AG04450 (cell line): ENCODE measurements at regions not wholly inside any gene's neighbourhood (a gene's known extent, or its start where the extent isn't known, plus 50 kb on each side); places are given as distances from the start of the nearest gene placed in this dataset.

Source experiments
- CTCF ChIA-PET: fragments of 300-600, 350-600 bp; formaldehyde crosslinking; extraction: SDS; loops from one replicate; lab custom pipeline; 2022; ENCODE audit warnings: antibody characterized with exemption, inconsistent platforms; lab: Charles Lee
- POLR2A ChIA-PET: fragments of 350-600 bp; formaldehyde crosslinking; extraction: SDS; loops from one replicate; lab custom pipeline; 2021; ENCODE audit warnings: antibody characterized with exemption, inconsistent platforms; lab: Yijun Ruan, JAX
- DNase-seq: peaks from one replicate; pipeline ENCODE4 v3.0.0-alpha.2; 2011; ENCODE audit warnings: low read depth, low spot score
- H3K27ac ChIP-seq: one replicate; pipeline ENCODE4 v1.5.1; 2012; ENCODE audit warnings: low read depth, low read length, control low read depth
- H3K27me3 ChIP-seq: one replicate; pipeline ENCODE4 v1.6.0; 2012; ENCODE audit warnings: low read length; ENCODE audit not compliant: control insufficient read depth, insufficient read depth
- H3K4me3 ChIP-seq: 2 replicates; pipeline ENCODE4 v1.5.1; 2011; ENCODE audit warnings: mild to moderate bottlenecking, low read depth, low read length, control low read depth
- H3K9me3 ChIP-seq: 2 replicates; pipeline ENCODE4 v1.5.1; 2012; ENCODE audit warnings: low read length; ENCODE audit not compliant: control insufficient read depth, insufficient read depth
- CTCF ChIP-seq: IDR thresholded peaks from 2 replicates; pipeline ENCODE4 v1.5.1; 2011; ENCODE audit warnings: low read depth, low read length, control low read depth, inconsistent platforms

- ChIA-PET CTCF (interaction anchor here (0.9 kb wide), 1 partner anchor 29 kb away, joined by 3 read pairs; no protein-coding TSS in a partner anchor), POLR2A (no interaction called here)
- no peaks in the 10 kb centered on the region for H3K9me3 ChIP-seq
- no peak for DNase-seq
- H3K27ac ChIP-seq: no peak overlapping the region
- no peaks in the 10 kb centered on the region for H3K27me3 ChIP-seq
- no peak for TF ChIP-seq CTCF
- no peak overlapping the region for H3K4me3 ChIP-seq
Observed at GRCh38 chr19:30711296-30711695, 339.1 kb downstream of the ZNF536 start.

GRCh38 chr19:30710721-30711120 is 338.5 kb downstream of the ZNF536 start:
- Histone ChIP-seq H3K27ac (no peak overlapping the region), H3K9me3 (no peaks in the 10 kb centered on the region), H3K27me3 (no peaks in the 10 kb centered on the region), H3K4me3 (no peak overlapping the region)
- TF ChIP-seq CTCF: no peak
- CTCF ChIA-PET: interaction anchor here (0.9 kb wide), 1 partner anchor 1514 kb away, joined by 3 read pairs; no protein-coding TSS in a partner anchor
- DNase-seq: no peak
- POLR2A ChIA-PET: no interaction called here

DNA sequence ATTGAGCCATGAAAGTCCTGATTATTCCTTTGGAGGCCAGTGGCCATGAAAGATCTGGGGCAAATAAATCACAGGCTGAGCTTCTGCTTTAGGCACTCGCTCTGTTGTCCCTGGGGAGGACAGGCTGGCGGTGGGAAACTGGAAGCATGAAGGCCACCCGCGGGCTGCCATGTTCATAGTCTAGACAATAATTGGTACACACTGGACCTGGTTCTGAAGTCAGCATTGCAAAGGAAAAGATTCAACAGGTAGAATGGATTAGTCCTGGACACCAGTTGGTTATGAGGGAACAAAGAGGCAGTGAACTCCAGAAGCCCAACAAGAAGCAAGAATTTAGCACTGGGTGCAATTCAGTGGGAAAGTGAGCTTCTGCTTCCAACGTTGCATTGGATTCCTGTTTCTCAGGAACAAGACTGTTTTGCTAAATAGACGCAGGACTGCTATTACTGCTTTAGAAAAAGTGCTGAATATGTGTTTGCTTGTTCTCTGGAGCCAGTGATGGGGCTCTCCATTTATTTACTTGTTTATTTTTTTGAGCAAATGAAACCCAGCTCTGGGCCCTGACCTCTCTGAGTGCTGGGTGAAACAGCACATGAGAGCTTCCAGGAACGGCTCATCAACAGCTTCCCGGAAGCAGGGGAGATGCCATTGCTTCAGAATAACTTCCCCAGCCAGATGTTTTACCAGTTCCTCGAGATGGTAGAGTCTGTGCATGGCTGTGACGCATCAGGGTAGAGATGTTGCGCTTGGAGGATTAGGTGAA is 336.4 kb downstream of the ZNF536 start:
- ChIA-PET CTCF (no interaction called here), POLR2A (no interaction called here)
- H3K9me3 ChIP-seq: no peaks in the 10 kb centered on the region
- no peak for TF ChIP-seq CTCF
- H3K27me3 ChIP-seq: no peaks in the 10 kb centered on the region
- DNase-seq: no peak
- H3K4me3 ChIP-seq: no peak overlapping the region
- no peak overlapping the region for H3K27ac ChIP-seq

GRCh38 chr19:30704771-30705330 is 332.7 kb downstream of the ZNF536 start:
- Histone ChIP-seq H3K27me3 (no peaks in the 10 kb centered on the region), H3K4me3 (no peak overlapping the region), H3K9me3 (no peaks in the 10 kb centered on the region), H3K27ac (no peak overlapping the region)
- no peak for DNase-seq
- TF ChIP-seq CTCF: no peak
- POLR2A ChIA-PET: no interaction called here
- CTCF ChIA-PET: interaction anchor here (0.7 to 1.4 kb wide), 2 partner anchors 22 to 1609 kb away, joined by 5 read pairs; no protein-coding TSS in a partner anchor

- Histone ChIP-seq H3K27ac (no peak overlapping the region), H3K9me3 (no peaks in the 10 kb centered on the region), H3K4me3 (no peak overlapping the region), H3K27me3 (no peaks in the 10 kb centered on the region)
- DNase-seq: no peak
- POLR2A ChIA-PET: no interaction called here
- TF ChIP-seq CTCF: no peak
- CTCF ChIA-PET: no interaction called here
Observed at GRCh38 chr19:30703645-30704044, 331.5 kb downstream of the ZNF536 start.
